Fibroblast of lung (primary cell): ENCODE measurements at regions not wholly inside any gene's neighbourhood (a gene's known extent, or its start where the extent isn't known, plus 50 kb on each side); places are given as distances from the start of the nearest gene placed in this dataset.

Source experiments
- DNase-seq, 2 donors: peaks; one replicate each; pipeline versions ENCODE4 v3.0.0 to v3.0.0-alpha.2; 2010; ENCODE audit warnings: low read depth in 2 of 2
- H2AFZ ChIP-seq: 2 replicates; pipeline ENCODE4 v1.5.1; 2012; ENCODE audit warnings: low read length, control low read depth, inconsistent platforms
- H3K27ac ChIP-seq: 2 replicates; pipeline ENCODE4 v1.5.1; 2011; ENCODE audit warnings: low read length, control low read depth; ENCODE audit not compliant: insufficient read depth
- H3K27me3 ChIP-seq: 2 replicates; pipeline ENCODE4 v1.5.1; 2011; ENCODE audit warnings: mild to moderate bottlenecking, low read length; ENCODE audit not compliant: control insufficient read depth, insufficient read depth
- H3K36me3 ChIP-seq: 2 replicates; pipeline ENCODE4 v1.5.1; 2011; ENCODE audit warnings: low read length; ENCODE audit not compliant: control insufficient read depth, insufficient read depth
- H3K4me1 ChIP-seq: 2 replicates; pipeline ENCODE4 v1.5.1; 2011; ENCODE audit warnings: low read length; ENCODE audit not compliant: control insufficient read depth, insufficient read depth; ENCODE audit errors: extremely low read depth
- H3K4me2 ChIP-seq: 2 replicates; pipeline ENCODE4 v1.5.1; 2011; ENCODE audit warnings: low read length, control low read depth; ENCODE audit not compliant: insufficient read depth; ENCODE audit errors: extremely low read depth
- H3K4me3 ChIP-seq, 4 experiments: fragments of 200-600 bp in 1 of 4; sonication (generic) in 1 of 4; replicated peaks in 1 of 4; 2 replicates each; pipeline ENCODE4 v1.5.1; 2011 to 2016; ENCODE audit warnings: low read length in 4 of 4, low read depth in 3 of 4, mild to moderate bottlenecking in 3 of 4, control low read depth in 2 of 4, inconsistent platforms in 1 of 4, mixed read lengths in 1 of 4; ENCODE audit not compliant: insufficient read depth in 1 of 4; ENCODE audit errors: control extremely low read depth in 1 of 4
- H3K79me2 ChIP-seq: 2 replicates; pipeline ENCODE4 v1.5.1; 2012; ENCODE audit warnings: mild to moderate bottlenecking, low read length, inconsistent platforms; ENCODE audit not compliant: control insufficient read depth, insufficient read depth
- H3K9ac ChIP-seq: 2 replicates; pipeline ENCODE4 v1.5.1; 2011; ENCODE audit warnings: mild to moderate bottlenecking, low read length, control low read depth; ENCODE audit not compliant: insufficient read depth
- H3K9me3 ChIP-seq: 2 replicates; pipeline ENCODE4 v1.5.1; 2012; ENCODE audit warnings: low read depth, low read length; ENCODE audit not compliant: control insufficient read depth, insufficient read depth
- H4K20me1 ChIP-seq: 2 replicates; pipeline ENCODE4 v1.5.1; 2011; ENCODE audit warnings: low read length; ENCODE audit not compliant: control insufficient read depth, insufficient read depth; ENCODE audit errors: extremely low read depth
- CTCF ChIP-seq, 2 donors: IDR thresholded peaks in 1 of 2; conservative IDR thresholded peaks in 1 of 2; 1 replicate in 1 of 2; 2 replicates in 1 of 2; pipeline ENCODE4 v1.5.1; 2011 to 2012; ENCODE audit warnings: low read length in 2 of 2, control low read depth in 1 of 2, inconsistent platforms in 1 of 2, low read depth in 1 of 2, mild to moderate bottlenecking in 1 of 2
- EZH2 ChIP-seq: IDR thresholded peaks from 2 replicates; pipeline ENCODE4 v1.5.1; 2012; ENCODE audit warnings: low read length, control low read depth, mild to moderate bottlenecking; ENCODE audit errors: missing control alignments

DNA sequence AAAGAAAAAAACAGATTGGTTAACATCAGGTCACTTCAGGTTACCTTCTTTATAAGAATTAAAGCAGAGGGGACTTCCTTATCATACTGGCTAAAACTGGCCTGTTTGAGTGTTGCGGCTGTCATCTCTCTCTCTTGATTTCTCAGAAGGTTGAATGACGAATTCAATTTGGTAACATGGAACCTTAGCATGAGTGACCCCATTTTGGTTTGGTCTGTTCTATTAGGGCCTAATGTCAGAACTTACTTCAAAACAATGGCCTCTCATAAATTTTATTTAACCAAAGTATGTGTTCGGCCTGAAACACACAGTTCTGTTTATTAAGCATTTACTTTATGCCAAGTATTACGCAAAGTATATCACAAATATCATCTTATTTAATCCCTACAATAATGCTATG lies 147.5 kb downstream of the CAAP1 start:
- H3K4me2 ChIP-seq, result no peak overlapping the region

GRCh38 chr9:26744191-26744965 lies 148.2 kb downstream of the CAAP1 start:
- H2AFZ ChIP-seq, result no peak overlapping the region
- H3K4me3 ChIP-seq, result no peak overlapping the region
- no peaks in the 10 kb centered on the region for H3K9me3 ChIP-seq
- peak in 1 of 2 donors; percentile 64 for TF ChIP-seq CTCF (conservative IDR thresholded peaks at IDR 0.05 in 1 of 2, IDR thresholded peaks at IDR 0.05 in 1 of 2; ENCODE audit: low read depth in 1 of 2, low read length in 2 of 2)
- no peak for TF ChIP-seq EZH2
- H3K27me3 ChIP-seq, result no peaks in the 10 kb centered on the region
- H3K9ac ChIP-seq, result no peak overlapping the region
- no peak overlapping the region for H3K4me2 ChIP-seq
- H3K27ac ChIP-seq, result no peak overlapping the region
- no peaks in the 10 kb centered on the region for H3K36me3 ChIP-seq
- DNase-seq, result peak; percentile 15 to 60
- no peaks in the 10 kb centered on the region for H3K4me1 ChIP-seq
- H4K20me1 ChIP-seq, result no peaks in the 10 kb centered on the region
- no peaks in the 10 kb centered on the region for H3K79me2 ChIP-seq

More for the DNA sequence above, 147.5 kb downstream of the CAAP1 start:
- Histone ChIP-seq H3K79me2 (no peaks in the 10 kb centered on the region), H3K9me3 (no peaks in the 10 kb centered on the region), H3K4me3 (no peak overlapping the region), H3K27me3 (no peaks in the 10 kb centered on the region), H4K20me1 (no peaks in the 10 kb centered on the region), H3K27ac (no peak overlapping the region), H3K36me3 (no peaks in the 10 kb centered on the region), H3K4me1 (no peaks in the 10 kb centered on the region), H3K9ac (no peak overlapping the region), H2AFZ (no peak overlapping the region)
- DNase-seq, result no peak
- TF ChIP-seq CTCF (conservative IDR thresholded peaks at IDR 0.05 in 1 of 2, IDR thresholded peaks at IDR 0.05 in 1 of 2; ENCODE audit: low read depth in 1 of 2, low read length in 2 of 2) (peak in 1 of 2 donors; percentile 2), EZH2 (no peak)

DNA sequence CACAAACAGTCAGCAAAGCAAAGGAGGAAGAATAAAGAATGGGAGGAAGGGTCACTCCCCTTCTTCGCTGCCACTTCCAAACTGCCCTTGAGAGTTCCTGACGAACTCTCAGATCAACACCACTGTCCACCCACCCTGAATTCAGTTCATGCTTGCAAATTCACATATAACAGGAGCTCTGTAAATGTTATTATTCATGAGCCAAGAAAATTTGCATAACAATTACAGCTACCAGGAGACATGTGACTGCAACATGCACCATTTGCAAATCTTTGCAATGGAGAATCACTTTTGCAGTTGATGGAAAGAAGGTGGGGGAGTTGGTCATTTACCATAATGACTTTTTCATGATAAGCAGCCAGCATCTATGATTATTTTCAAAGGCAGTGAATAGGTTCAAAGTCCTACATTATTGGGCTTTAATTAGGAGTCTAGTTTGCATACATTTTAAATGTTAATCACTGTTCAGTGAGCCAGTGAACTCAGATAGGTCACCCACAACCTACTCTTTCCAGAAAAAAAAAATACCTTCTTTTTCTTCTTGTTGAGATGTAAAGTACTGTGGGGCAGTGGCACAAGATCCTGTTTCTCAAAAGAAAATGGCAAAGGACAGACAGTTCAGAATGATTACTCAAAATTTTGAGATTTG lies 149.7 kb downstream of the CAAP1 start:
- Histone ChIP-seq H3K9me3 (no peaks in the 10 kb centered on the region), H3K4me2 (no peak overlapping the region), H3K79me2 (no peaks in the 10 kb centered on the region), H3K4me1 (no peaks in the 10 kb centered on the region), H3K4me3 (no peak overlapping the region), H3K36me3 (no peaks in the 10 kb centered on the region), H2AFZ (no peak overlapping the region), H3K27me3 (no peaks in the 10 kb centered on the region), H4K20me1 (no peaks in the 10 kb centered on the region), H3K27ac (no peak overlapping the region), H3K9ac (no peak overlapping the region)
- TF ChIP-seq CTCF (conservative IDR thresholded peaks at IDR 0.05 in 1 of 2, IDR thresholded peaks at IDR 0.05 in 1 of 2; ENCODE audit: low read depth in 1 of 2, low read length in 2 of 2) (no peak), EZH2 (no peak)
- DNase-seq, result no peak
